Peyer's patch (tissue), 4 donors: ENCODE measurements at regions not wholly inside any gene's neighbourhood (a gene's known extent, or its start where the extent isn't known, plus 50 kb on each side); places are given as distances from the start of the nearest gene placed in this dataset.
"Not testable (repeated sequence)": the region's sequence is repeated elsewhere in the genome, so short reads cannot be mapped to it uniquely, and the experiment has no call there.

Source experiments
- DNase-seq, 3 donors: peaks; one replicate each; pipeline ENCODE4 v3.0.0-alpha.2; 2017 to 2019
- H3K27ac ChIP-seq, 4 donors: fragments of 200-600 bp; sonication (generic); one replicate each; pipeline ENCODE4 v1.5.1; 2016 to 2019
- H3K27me3 ChIP-seq, 2 donors: fragments of 200-600 bp; sonication (generic); one replicate each; pipeline ENCODE4 v1.5.1; 2019
- H3K36me3 ChIP-seq, 3 donors: fragments of 200-600 bp; sonication (generic); one replicate each; pipeline ENCODE4 v1.5.1; 2016 to 2019
- H3K4me1 ChIP-seq, 4 donors: fragments of 200-600 bp; sonication (generic); one replicate each; pipeline ENCODE4 v1.5.1; 2016 to 2019
- H3K4me3 ChIP-seq, 4 donors: fragments of 200-600 bp; sonication (generic); 1 replicate in 3 of 4; 2 replicates in 1 of 4; pipeline ENCODE4 v1.5.1; 2016 to 2019; ENCODE audit warnings: mild to moderate bottlenecking in 1 of 4
- H3K9me3 ChIP-seq, 4 donors: fragments of 200-600 bp; sonication (generic); one replicate each; pipeline ENCODE4 v1.5.1; 2016 to 2019; ENCODE audit warnings: mild to moderate bottlenecking in 1 of 4
- POLR2A ChIP-seq, 2 donors: fragments of 450-650 bp; IDR thresholded peaks; one replicate each; pipeline ENCODE4 v1.5.1; 2017; ENCODE audit warnings: antibody characterized with exemption in 2 of 2, mild to moderate bottlenecking in 2 of 2, moderate library complexity in 2 of 2
- TF ChIP-seq, protein P1 (sequence below), 6 experiments: fragments of 450-650 bp in 4 of 6; fragments of 200-600 bp in 2 of 6; sonication (generic) in 1 of 6; IDR thresholded peaks; one replicate each; pipeline ENCODE4 v1.5.1; 2017 to 2019; ENCODE audit warnings: antibody characterized with exemption in 6 of 6, mild to moderate bottlenecking in 3 of 6, moderate library complexity in 1 of 6

DNA sequence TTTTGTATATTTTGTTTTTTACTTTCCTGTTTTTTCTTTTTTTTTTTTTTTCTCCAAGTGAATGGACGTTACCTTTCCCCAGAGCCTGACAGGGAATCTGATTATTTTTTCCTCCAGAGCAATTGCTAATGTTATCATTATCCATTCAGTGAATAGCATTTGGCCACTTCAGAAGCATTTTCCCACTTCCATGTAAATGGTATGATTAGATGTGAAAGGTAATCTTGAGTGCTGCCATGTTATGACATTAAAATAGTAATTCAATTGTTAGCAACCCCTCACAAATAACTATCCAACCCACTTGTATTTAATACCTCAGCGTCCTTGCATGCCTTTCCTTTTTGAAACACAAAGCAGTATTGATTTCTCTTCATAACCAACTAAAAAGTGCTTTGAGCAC is 1243.8 kb downstream of the CDH8 start:
- TF ChIP-seq, protein P1, sequence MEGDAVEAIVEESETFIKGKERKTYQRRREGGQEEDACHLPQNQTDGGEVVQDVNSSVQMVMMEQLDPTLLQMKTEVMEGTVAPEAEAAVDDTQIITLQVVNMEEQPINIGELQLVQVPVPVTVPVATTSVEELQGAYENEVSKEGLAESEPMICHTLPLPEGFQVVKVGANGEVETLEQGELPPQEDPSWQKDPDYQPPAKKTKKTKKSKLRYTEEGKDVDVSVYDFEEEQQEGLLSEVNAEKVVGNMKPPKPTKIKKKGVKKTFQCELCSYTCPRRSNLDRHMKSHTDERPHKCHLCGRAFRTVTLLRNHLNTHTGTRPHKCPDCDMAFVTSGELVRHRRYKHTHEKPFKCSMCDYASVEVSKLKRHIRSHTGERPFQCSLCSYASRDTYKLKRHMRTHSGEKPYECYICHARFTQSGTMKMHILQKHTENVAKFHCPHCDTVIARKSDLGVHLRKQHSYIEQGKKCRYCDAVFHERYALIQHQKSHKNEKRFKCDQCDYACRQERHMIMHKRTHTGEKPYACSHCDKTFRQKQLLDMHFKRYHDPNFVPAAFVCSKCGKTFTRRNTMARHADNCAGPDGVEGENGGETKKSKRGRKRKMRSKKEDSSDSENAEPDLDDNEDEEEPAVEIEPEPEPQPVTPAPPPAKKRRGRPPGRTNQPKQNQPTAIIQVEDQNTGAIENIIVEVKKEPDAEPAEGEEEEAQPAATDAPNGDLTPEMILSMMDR (IDR thresholded peaks at IDR 0.05) = no peak
- TF ChIP-seq POLR2A (IDR thresholded peaks at IDR 0.05) = no peak
- no peak for DNase-seq
- no peaks in the 10 kb centered on the region for H3K4me1 ChIP-seq
- no peaks in the 10 kb centered on the region for H3K36me3 ChIP-seq
- H3K4me3 ChIP-seq = no peak overlapping the region
- no peaks in the 10 kb centered on the region for H3K9me3 ChIP-seq
- no peaks in the 10 kb centered on the region for H3K27me3 ChIP-seq
- H3K27ac ChIP-seq = no peak overlapping the region

DNA sequence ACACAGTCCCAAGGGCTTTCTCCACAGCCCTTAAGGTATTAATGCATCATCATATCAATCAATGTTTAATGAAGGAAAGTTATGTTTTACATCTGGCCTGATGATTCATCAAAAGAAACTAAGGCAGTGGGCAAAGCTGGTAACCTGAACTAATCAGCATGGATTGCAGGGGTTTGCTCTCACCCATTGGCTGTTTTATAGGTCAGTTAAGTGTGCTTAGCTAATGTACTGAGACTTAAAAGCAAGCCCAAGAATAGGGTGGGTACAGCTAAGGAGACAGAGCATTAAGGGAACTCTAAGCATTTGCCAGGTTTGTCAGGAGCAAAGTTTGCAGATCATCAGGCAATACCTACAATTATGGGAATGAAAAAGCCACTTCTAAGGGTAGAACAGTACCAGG is 1247.6 kb downstream of the CDH8 start:
- Histone ChIP-seq H3K36me3 (no peaks in the 10 kb centered on the region), H3K9me3 (no peaks in the 10 kb centered on the region), H3K27ac (no peak overlapping the region), H3K27me3 (no peaks in the 10 kb centered on the region), H3K4me3 (no peak overlapping the region), H3K4me1 (no peaks in the 10 kb centered on the region)
- DNase-seq = no peak
- TF ChIP-seq, protein P1 (IDR thresholded peaks at IDR 0.05) = no peak
- no peak for TF ChIP-seq POLR2A (IDR thresholded peaks at IDR 0.05)

DNA sequence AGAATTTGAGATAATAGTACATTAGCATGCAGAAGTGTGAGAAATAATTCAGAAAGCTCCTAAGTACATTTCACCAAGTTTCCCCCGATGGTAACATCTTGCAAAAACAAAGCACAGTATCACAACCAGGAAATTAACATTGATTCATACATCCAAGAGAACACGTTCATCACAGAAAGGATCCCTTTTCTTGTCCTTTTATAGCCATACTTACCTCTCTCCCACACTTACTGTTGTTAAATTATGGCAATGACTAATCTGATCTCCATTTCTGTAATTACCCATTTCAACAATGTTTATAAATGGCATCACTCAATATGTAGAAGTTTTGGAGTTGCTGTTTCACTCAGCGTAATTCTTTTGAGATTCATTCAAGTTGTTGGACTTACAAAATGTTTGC is 1260.0 kb downstream of the CDH8 start:
- Histone ChIP-seq H3K27me3 (no peaks in the 10 kb centered on the region), H3K4me1 (no peaks in the 10 kb centered on the region), H3K36me3 (no peaks in the 10 kb centered on the region), H3K9me3 (peaks cover 0 to 3% (median 0%) of the 10 kb centered on the region in 4 donors), H3K27ac (no peak overlapping the region), H3K4me3 (no peak overlapping the region)
- DNase-seq = no peak
- no peak for TF ChIP-seq POLR2A (IDR thresholded peaks at IDR 0.05)
- TF ChIP-seq, protein P1 (IDR thresholded peaks at IDR 0.05) = no peak

DNA sequence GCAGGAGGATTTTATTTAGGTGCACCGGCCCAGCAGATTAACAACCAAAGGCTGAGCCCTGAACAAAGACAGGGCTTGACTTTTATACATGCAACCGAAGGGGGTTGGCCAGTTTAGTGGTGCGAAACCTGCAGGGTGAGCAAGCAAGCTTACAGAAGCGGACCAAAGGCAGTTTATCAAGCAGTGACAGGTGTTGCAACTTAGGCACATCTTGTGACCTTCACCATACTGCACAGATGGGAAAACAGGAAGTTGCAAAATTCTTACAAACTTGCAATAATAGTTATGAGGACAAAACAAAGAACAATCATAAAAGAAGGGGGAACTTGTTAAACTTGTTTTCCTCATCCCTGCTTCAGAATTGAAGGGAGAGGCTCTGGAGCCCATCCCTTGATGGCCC is 1265.1 kb downstream of the CDH8 start:
- peaks cover 0 to 3% (median 0%) of the 10 kb centered on the region in 4 donors for H3K9me3 ChIP-seq

DNA sequence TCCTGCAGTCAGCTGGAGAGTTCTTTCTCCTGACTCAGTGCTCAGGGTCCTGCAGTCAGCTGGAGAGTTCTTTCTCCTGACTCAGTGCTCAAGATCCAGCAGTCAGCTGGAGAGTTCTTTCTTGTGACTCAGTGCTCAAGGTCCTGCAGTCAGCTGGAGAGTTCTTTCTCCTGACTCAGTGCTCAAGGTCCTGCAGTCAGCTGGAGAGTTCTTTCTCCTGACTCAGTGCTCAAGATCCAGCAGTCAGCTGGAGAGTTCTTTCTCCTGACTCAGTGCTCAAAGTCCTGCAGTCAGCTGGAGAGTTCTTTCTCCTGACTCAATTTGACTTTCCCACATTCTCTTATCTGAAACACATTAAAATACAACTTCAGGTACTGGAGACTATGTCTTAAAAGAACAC is 1265.9 kb downstream of the CDH8 start:
- not testable (repeated sequence) for H3K4me3 ChIP-seq, H3K36me3 ChIP-seq, DNase-seq, H3K27ac ChIP-seq, H3K9me3 ChIP-seq, H3K27me3 ChIP-seq, H3K4me1 ChIP-seq

More for the DNA sequence above, 1265.1 kb downstream of the CDH8 start:
- TF ChIP-seq, protein P1 (IDR thresholded peaks at IDR 0.05) = no peak
- no peak for TF ChIP-seq POLR2A (IDR thresholded peaks at IDR 0.05)
- Histone ChIP-seq H3K27ac (no peak overlapping the region), H3K36me3 (no peaks in the 10 kb centered on the region), H3K4me1 (no peaks in the 10 kb centered on the region), H3K27me3 (no peaks in the 10 kb centered on the region), H3K4me3 (no peak overlapping the region)
- DNase-seq = no peak

DNA sequence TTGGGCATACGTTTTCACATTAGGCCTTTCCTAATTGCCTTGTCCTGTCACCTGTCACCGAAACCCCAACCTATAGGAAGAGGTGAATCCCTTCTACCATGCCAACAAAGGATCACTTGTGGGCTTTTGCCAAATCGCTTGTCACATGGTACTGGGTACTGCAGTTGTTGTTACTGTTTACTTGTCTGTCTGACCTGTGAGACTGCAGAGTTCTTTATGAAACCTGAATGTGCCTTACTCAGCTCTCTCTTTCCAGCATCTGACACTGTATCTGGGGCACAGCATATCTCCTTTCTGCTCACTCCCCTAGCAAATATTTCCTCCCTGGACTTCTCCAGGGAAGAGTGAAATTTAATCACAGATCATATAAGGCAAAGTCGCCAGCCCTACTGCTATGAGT is 1272.4 kb downstream of the CDH8 start:
- DNase-seq = no peak
- H3K9me3 ChIP-seq = no peaks in the 10 kb centered on the region
- no peak for TF ChIP-seq POLR2A (IDR thresholded peaks at IDR 0.05)
- TF ChIP-seq, protein P1 (IDR thresholded peaks at IDR 0.05) = no peak
- H3K36me3 ChIP-seq = no peaks in the 10 kb centered on the region
- H3K4me3 ChIP-seq = no peak overlapping the region
- no peaks in the 10 kb centered on the region for H3K4me1 ChIP-seq
- H3K27me3 ChIP-seq = no peaks in the 10 kb centered on the region
- H3K27ac ChIP-seq = no peak overlapping the region
